Stomach (tissue), 4 donors: ENCODE measurements at regions not wholly inside any gene's neighbourhood (a gene's known extent, or its start where the extent isn't known, plus 50 kb on each side); places are given as distances from the start of the nearest gene placed in this dataset.

Source experiments
- EP300 ChIP-seq: sonication (generic); formaldehyde crosslinking; IDR thresholded peaks from one replicate; pipeline ENCODE4 v1.6.1; 2017; ENCODE audit warnings: antibody characterized with exemption
- POLR2A ChIP-seq, 4 donors: fragments of 450-650 bp; IDR thresholded peaks; one replicate each; pipeline ENCODE4 v1.6.1; 2016; ENCODE audit warnings: antibody characterized with exemption in 4 of 4, control low read depth in 2 of 4, mild to moderate bottlenecking in 1 of 4, moderate library complexity in 1 of 4
- TF ChIP-seq, protein P1 (sequence below), 7 experiments: fragments of 450-650 bp in 4 of 7; fragments of 200-600 bp in 3 of 7; sonication (generic) in 3 of 7; IDR thresholded peaks; one replicate each; pipeline ENCODE4 v1.5.1; 2016 to 2019; ENCODE audit warnings: antibody characterized with exemption in 7 of 7, control low read depth in 2 of 7, mild to moderate bottlenecking in 1 of 7

DNA sequence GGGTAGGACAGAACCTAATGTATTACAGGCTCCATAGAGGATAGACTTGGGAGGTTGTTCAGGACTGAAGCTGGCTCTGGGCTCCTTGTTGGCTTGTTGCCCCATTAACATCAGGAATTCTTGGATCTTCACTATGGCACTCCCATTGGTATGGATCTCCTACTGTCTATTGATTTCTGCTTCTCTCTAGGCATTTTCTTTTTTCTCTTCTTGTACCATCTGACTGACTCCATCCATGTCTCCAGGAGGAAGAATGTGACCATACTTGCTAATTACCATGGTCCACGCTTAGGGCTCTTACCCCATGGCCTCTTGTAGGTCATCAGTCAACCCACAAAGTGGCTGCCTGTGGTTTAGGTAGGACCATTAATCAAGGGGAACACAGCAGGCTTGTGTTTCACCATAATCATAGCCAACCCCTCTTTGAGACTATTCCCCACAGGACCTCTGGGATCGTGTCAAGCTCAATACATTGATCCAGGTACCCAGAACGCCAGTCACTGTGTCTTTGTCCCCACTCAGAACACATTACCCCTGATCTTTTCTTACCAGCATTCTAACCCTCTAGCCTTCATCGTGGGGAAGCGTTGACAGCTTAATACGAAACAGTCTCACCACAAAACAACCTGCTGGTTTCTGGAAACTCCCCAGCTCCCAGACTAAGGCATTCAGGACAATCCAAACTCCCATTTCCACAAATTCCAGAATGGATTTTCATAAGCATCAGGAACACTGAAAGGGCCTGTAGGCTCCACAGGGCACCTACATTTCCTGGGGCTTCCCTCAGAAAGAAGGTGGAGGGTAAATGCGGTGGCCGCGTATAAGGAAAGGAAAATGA lies 97.1 kb downstream of the ETS2 start:
- TF ChIP-seq EP300 (no peak), POLR2A (IDR thresholded peaks at IDR 0.05) (no peak)
- TF ChIP-seq, protein P1, sequence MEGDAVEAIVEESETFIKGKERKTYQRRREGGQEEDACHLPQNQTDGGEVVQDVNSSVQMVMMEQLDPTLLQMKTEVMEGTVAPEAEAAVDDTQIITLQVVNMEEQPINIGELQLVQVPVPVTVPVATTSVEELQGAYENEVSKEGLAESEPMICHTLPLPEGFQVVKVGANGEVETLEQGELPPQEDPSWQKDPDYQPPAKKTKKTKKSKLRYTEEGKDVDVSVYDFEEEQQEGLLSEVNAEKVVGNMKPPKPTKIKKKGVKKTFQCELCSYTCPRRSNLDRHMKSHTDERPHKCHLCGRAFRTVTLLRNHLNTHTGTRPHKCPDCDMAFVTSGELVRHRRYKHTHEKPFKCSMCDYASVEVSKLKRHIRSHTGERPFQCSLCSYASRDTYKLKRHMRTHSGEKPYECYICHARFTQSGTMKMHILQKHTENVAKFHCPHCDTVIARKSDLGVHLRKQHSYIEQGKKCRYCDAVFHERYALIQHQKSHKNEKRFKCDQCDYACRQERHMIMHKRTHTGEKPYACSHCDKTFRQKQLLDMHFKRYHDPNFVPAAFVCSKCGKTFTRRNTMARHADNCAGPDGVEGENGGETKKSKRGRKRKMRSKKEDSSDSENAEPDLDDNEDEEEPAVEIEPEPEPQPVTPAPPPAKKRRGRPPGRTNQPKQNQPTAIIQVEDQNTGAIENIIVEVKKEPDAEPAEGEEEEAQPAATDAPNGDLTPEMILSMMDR (IDR thresholded peaks at IDR 0.05): no peak
